ENCODE measurements at regions not wholly inside any gene's neighbourhood (a gene's known extent, or its start where the extent isn't known, plus 50 kb on each side); places are given as distances from the start of the nearest gene placed in this dataset.

GRCh38 chr20:54398814-54399213 is 76.6 kb upstream of the DOK5 start:
- no peaks in the 10 kb centered on the region for H3K27me3 ChIP-seq (ENCODE audit: control insufficient read depth, insufficient read depth, low read length)
- TF ChIP-seq CTCF (IDR thresholded peaks at IDR 0.05; ENCODE audit: borderline replicate concordance, extremely low read depth, insufficient read depth), result no peak
- no peak overlapping the region for H3K4me3 ChIP-seq (ENCODE audit: low read length in 3 of 3)
- no peak overlapping the region for H3K27ac ChIP-seq (ENCODE audit: low read depth in 2 of 2, low read length in 2 of 2)
- FAIRE-seq (no peak), DNase-seq (no peak)
- intact Hi-C loops (cut with DNase I), result no loop called here
- H3K9ac ChIP-seq (ENCODE audit: low read length in 3 of 3), result no peak overlapping the region
- H3K36me3 ChIP-seq (ENCODE audit: control insufficient read depth in 2 of 3, insufficient read depth in 3 of 3, low read length in 3 of 3), result no peaks in the 10 kb centered on the region
- no peaks in the 10 kb centered on the region for H3K9me3 ChIP-seq (ENCODE audit: control insufficient read depth in 2 of 3, insufficient read depth in 1 of 3, low read length in 3 of 3)
- no peaks in the 10 kb centered on the region for H3K4me1 ChIP-seq (ENCODE audit: control insufficient read depth in 2 of 3, insufficient read depth in 2 of 3, low read depth in 1 of 3, low read length in 3 of 3)

GRCh38 chr20:54405540-54405939 is 69.9 kb upstream of the DOK5 start:
- Histone ChIP-seq H3K27ac (ENCODE audit: low read depth in 2 of 2, low read length in 2 of 2) (no peak overlapping the region), H3K4me3 (ENCODE audit: low read length in 3 of 3) (no peak overlapping the region), H3K9ac (ENCODE audit: low read length in 3 of 3) (no peak overlapping the region), H3K36me3 (ENCODE audit: control insufficient read depth in 2 of 3, insufficient read depth in 3 of 3, low read length in 3 of 3) (no peaks in the 10 kb centered on the region), H3K9me3 (ENCODE audit: control insufficient read depth in 2 of 3, insufficient read depth in 1 of 3, low read length in 3 of 3) (no peaks in the 10 kb centered on the region), H3K27me3 (ENCODE audit: control insufficient read depth, insufficient read depth, low read length) (no peaks in the 10 kb centered on the region), H3K4me1 (ENCODE audit: control insufficient read depth in 2 of 3, insufficient read depth in 2 of 3, low read depth in 1 of 3, low read length in 3 of 3) (no peaks in the 10 kb centered on the region)
- no peak for FAIRE-seq
- no peak for DNase-seq
- no peak for TF ChIP-seq CTCF (IDR thresholded peaks at IDR 0.05; ENCODE audit: borderline replicate concordance, extremely low read depth, insufficient read depth)
- intact Hi-C loops (cut with DNase I), result no loop called here

- Histone ChIP-seq H3K4me3 (ENCODE audit: low read length in 3 of 3) (no peak overlapping the region), H3K9me3 (ENCODE audit: control insufficient read depth in 2 of 3, insufficient read depth in 1 of 3, low read length in 3 of 3) (no peaks in the 10 kb centered on the region), H3K27me3 (ENCODE audit: control insufficient read depth, insufficient read depth, low read length) (no peaks in the 10 kb centered on the region), H3K36me3 (ENCODE audit: control insufficient read depth in 2 of 3, insufficient read depth in 3 of 3, low read length in 3 of 3) (no peaks in the 10 kb centered on the region), H3K27ac (ENCODE audit: low read depth in 2 of 2, low read length in 2 of 2) (no peak overlapping the region), H3K4me1 (ENCODE audit: control insufficient read depth in 2 of 3, insufficient read depth in 2 of 3, low read depth in 1 of 3, low read length in 3 of 3) (no peaks in the 10 kb centered on the region), H3K9ac (ENCODE audit: low read length in 3 of 3) (no peak overlapping the region)
- no peak for DNase-seq
- FAIRE-seq, result no peak
- TF ChIP-seq CTCF (IDR thresholded peaks at IDR 0.05; ENCODE audit: borderline replicate concordance, extremely low read depth, insufficient read depth), result no peak
- intact Hi-C loops (cut with DNase I), result no loop called here
These were observed 67.9 kb upstream of the DOK5 start for GRCh38 chr20:54407459-54407858.

- Histone ChIP-seq H3K27me3 (ENCODE audit: control insufficient read depth, insufficient read depth, low read length) (no peaks in the 10 kb centered on the region), H3K9ac (ENCODE audit: low read length in 3 of 3) (no peak overlapping the region), H3K4me1 (ENCODE audit: control insufficient read depth in 2 of 3, insufficient read depth in 2 of 3, low read depth in 1 of 3, low read length in 3 of 3) (no peaks in the 10 kb centered on the region), H3K27ac (ENCODE audit: low read depth in 2 of 2, low read length in 2 of 2) (no peak overlapping the region), H3K9me3 (ENCODE audit: control insufficient read depth in 2 of 3, insufficient read depth in 1 of 3, low read length in 3 of 3) (no peaks in the 10 kb centered on the region), H3K4me3 (ENCODE audit: low read length in 3 of 3) (no peak overlapping the region), H3K36me3 (ENCODE audit: control insufficient read depth in 2 of 3, insufficient read depth in 3 of 3, low read length in 3 of 3) (no peaks in the 10 kb centered on the region)
- FAIRE-seq, result no peak
- intact Hi-C loops (cut with DNase I), result no loop called here
- DNase-seq, result no peak
- TF ChIP-seq CTCF (IDR thresholded peaks at IDR 0.05; ENCODE audit: borderline replicate concordance, extremely low read depth, insufficient read depth), result no peak
These were observed 59.4 kb upstream of the DOK5 start for GRCh38 chr20:54415967-54416366.
